ENCODE measurements at regions not wholly inside any gene's neighbourhood (a gene's known extent, or its start where the extent isn't known, plus 50 kb on each side); places are given as distances from the start of the nearest gene placed in this dataset.

DNA sequence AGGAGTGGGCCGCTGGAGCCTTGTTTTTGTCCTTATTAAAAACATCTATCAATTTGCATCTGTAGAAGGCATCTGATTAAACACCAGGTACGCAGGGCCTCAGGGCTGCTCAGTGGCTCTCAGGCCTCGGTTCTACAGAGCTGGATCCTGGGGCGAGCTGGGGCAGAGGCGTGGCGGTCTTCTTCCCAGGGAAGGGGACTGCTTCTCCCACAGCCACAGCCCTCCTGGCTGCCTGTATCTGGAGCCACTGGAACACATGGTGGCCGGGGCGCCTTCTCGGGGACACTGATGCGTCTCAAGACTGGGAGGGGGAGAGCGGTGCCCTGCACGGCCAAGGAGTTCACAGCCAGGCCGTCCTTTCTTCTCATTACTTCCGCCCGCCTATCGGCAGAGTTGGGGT, 1178.2 kb downstream of the BRD1 start:
- DNase-seq (ENCODE audit: low read depth) = no peak
- TF ChIP-seq, protein P1, sequence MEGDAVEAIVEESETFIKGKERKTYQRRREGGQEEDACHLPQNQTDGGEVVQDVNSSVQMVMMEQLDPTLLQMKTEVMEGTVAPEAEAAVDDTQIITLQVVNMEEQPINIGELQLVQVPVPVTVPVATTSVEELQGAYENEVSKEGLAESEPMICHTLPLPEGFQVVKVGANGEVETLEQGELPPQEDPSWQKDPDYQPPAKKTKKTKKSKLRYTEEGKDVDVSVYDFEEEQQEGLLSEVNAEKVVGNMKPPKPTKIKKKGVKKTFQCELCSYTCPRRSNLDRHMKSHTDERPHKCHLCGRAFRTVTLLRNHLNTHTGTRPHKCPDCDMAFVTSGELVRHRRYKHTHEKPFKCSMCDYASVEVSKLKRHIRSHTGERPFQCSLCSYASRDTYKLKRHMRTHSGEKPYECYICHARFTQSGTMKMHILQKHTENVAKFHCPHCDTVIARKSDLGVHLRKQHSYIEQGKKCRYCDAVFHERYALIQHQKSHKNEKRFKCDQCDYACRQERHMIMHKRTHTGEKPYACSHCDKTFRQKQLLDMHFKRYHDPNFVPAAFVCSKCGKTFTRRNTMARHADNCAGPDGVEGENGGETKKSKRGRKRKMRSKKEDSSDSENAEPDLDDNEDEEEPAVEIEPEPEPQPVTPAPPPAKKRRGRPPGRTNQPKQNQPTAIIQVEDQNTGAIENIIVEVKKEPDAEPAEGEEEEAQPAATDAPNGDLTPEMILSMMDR (conservative IDR thresholded peaks at IDR 0.05; ENCODE audit: low read depth, low read length) = no peak
- H3K4me3 ChIP-seq (ENCODE audit: low read depth, low read length) = no peak overlapping the region

DNA sequence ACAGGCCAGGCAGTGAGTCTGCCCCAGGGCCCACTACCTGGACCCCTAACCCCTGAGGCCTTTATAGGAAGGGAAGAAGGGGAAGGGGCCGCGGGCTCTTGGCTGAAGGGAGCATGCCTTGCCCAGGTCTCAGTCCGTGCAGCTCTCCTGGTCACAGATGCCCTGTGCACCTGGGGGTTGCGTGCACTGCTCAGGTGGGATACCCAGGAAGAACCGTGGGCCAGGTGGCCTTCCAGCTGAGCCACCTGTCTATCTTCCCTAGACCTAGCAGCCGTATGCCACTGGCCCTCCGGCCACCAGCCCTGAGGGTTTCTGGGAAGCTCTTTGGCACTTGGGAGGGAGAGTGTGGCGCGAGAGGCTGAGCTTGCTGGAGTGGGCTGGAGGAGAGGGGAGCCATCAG, 1178.6 kb downstream of the BRD1 start:
- no peak overlapping the region for H3K4me3 ChIP-seq (ENCODE audit: low read depth, low read length)
- TF ChIP-seq, protein P1 (conservative IDR thresholded peaks at IDR 0.05; ENCODE audit: low read depth, low read length) = no peak
- DNase-seq (ENCODE audit: low read depth) = no peak

DNA sequence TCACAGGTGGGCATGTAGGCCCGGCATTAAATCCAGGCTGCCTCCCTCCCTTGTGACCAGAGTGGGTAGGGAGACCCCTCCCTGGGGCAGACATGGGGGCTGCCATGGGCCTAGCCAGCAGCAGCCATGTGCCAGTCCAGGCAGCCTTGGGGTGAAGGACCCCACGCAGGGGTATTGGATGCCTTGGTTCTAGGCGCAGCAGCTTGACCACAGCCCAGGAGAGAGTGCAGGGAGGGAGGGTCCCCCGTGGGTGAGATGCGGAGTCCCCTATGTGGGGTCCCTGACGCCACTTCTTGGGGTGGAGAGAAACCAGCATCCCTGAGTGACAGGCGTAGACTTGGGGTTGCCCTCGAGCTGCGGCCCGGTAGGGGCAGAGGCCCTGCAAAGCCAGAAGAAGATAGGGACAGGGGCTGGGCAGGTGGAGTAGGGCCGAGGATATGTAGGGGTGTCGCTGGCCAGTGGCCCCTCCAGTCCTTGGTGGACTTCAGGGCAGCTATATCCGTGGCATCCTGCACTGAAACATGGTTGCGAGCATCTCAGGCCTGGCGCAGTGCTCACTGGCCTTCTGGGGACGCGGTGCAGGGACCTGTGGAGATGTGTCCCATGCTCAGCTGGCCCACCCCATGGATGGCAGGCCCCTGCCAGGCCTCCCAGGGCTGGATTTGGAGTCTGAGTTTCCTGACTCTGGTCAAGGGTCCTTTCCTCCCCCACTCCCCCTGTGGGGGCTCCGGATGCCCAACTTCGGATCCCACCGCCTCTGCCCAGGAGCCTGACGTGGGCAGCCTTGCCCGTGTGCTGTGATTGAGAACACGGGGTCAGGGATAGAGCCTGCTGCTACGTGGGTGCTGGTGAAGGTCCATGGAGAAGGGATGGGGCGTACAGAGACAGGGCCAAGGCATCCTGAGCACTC, 1179.8 kb downstream of the BRD1 start:
- TF ChIP-seq, protein P1 (conservative IDR thresholded peaks at IDR 0.05; ENCODE audit: low read depth, low read length) = no peak
- H3K4me3 ChIP-seq (ENCODE audit: low read depth, low read length) = no peak overlapping the region
- DNase-seq (ENCODE audit: low read depth) = no peak

DNA sequence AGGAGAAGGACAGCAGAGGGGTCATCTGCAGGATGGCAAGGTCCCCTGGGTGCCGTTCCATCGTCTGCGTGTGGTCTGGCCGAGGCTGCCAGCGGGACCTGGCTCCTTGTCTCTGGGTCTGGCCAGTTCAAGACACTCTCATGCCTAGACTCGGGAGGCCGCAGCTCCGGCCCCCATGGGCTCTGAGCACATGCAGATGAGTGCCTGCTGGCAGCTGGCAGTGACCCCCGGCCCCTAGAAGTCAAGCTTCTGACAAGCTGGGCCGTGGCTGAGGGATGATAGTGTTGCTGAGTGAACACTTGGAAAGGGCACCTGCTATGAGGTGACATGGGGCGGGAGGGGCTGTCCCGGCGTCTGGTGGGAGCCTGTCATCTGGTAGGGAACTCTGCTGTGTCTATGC, 1180.6 kb downstream of the BRD1 start:
- no peak for DNase-seq (ENCODE audit: low read depth)
- TF ChIP-seq, protein P1 (conservative IDR thresholded peaks at IDR 0.05; ENCODE audit: low read depth, low read length) = no peak
- H3K4me3 ChIP-seq (ENCODE audit: low read depth, low read length) = no peak overlapping the region

DNA sequence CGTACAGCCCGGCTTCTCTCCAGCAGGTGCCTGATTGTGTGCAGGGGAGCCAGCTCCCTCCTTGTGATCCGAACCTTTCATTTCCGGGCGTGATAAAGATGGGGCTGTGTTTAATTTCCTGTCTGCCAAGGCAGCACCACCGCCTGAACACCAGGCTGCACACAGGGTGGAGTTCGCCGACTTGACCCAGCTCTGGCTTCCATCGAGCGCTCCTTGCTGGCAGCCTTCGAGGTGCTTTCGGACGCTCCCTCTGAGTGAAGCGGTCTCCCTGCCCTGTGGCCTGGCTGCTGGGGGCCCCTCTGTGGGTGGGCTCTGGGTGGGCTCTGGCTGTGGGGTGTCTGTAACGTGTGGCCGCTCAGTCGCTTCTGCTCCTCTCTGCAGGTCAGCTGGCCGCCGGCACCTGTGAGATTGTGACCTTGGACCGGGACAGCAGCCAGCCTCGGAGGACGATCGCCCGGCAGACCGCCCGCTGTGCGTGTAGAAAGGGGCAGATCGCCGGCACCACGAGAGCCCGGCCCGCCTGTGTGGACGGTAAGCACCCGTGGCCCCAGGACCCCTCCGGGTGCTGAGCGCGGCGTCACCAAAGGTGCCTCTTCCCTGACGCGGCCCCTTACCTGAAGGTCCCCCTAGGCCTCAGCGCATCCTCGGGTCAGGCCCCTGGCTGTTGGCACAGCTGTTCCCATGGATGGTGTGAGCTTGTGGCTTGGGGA, 1181.3 kb downstream of the BRD1 start:
- no peak overlapping the region for H3K4me3 ChIP-seq (ENCODE audit: low read depth, low read length)
- TF ChIP-seq, protein P1 (conservative IDR thresholded peaks at IDR 0.05; ENCODE audit: low read depth, low read length) = no peak
- DNase-seq (ENCODE audit: low read depth) = no peak

DNA sequence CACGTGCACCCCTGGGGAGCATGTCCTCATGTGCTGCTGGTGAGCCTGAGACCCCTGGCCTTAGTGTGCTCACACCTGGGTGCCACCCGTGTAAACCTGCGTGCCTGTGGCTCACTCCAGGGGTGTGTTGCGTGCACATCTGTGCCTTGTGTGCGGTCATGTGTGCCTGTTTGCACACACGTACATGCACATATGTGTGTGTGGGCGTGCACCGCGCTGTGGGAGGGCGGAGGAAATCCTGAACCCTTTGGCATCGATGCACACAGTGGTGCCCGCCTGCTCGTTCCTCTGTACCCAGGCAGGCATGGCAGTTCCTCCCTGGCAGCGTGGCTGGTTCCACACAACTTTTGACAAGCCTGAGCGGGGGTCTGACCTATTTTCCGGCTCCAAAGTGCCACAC, 1181.9 kb downstream of the BRD1 start:
- no peak overlapping the region for H3K4me3 ChIP-seq (ENCODE audit: low read depth, low read length)

More for the DNA sequence above, 1181.9 kb downstream of the BRD1 start:
- TF ChIP-seq, protein P1 (conservative IDR thresholded peaks at IDR 0.05; ENCODE audit: low read depth, low read length) = no peak
- no peak for DNase-seq (ENCODE audit: low read depth)
